ENCODE measurements at regions not wholly inside any gene's neighbourhood (a gene's known extent, or its start where the extent isn't known, plus 50 kb on each side); places are given as distances from the start of the nearest gene placed in this dataset.

GRCh38 chr18:34591920-34592444 is 118.1 kb upstream of the DTNA start:
- Histone ChIP-seq H2AK5ac (ENCODE audit: low read depth, low read length) (no peak overlapping the region), H2BK5ac (ENCODE audit: low read depth, low read length, poor library complexity, severe bottlenecking) (no peak overlapping the region), H3K4ac (ENCODE audit: low read depth, low read length) (no peak overlapping the region), H3K23ac (ENCODE audit: low read depth, low read length) (no peak overlapping the region), H3K18ac (ENCODE audit: low read depth, low read length) (no peak overlapping the region), H2BK15ac (ENCODE audit: low read depth, low read length) (no peak overlapping the region), H2AFZ (replicated peaks; ENCODE audit: low read length, poor library complexity) (no peak overlapping the region), H4K20me1 (ENCODE audit: insufficient read depth, low read length) (no peaks in the 10 kb centered on the region), H2BK20ac (ENCODE audit: low read depth, low read length) (no peak overlapping the region), H3K4me2 (ENCODE audit: low read depth, low read length) (no peak overlapping the region), H3K9me3 (ENCODE audit: control insufficient read depth, insufficient read depth, low read length) (no peaks in the 10 kb centered on the region), H4K8ac (ENCODE audit: low read depth in 2 of 2, low read length in 2 of 2) (no peak overlapping the region), H2BK120ac (ENCODE audit: low read depth, low read length) (no peak overlapping the region), H3K9me1 (ENCODE audit: insufficient read depth, low read length) (no peaks in the 10 kb centered on the region), H3K4me3 (ENCODE audit: insufficient read depth, low read depth, low read length) (no peak overlapping the region), H3K14ac (replicated peaks; ENCODE audit: low read depth, low read length) (no peak overlapping the region), H4K91ac (ENCODE audit: insufficient read depth, low read depth, low read length) (no peak overlapping the region), H3K4me1 (ENCODE audit: control insufficient read depth, insufficient read depth, low read length) (no peaks in the 10 kb centered on the region), H3K9ac (ENCODE audit: low read depth, low read length) (no peak overlapping the region), H2AK9ac (replicated peaks; ENCODE audit: low read depth, low read length, poor library complexity) (no peak overlapping the region), H4K5ac (ENCODE audit: low read depth, low read length) (no peak overlapping the region), H3K27me3 (ENCODE audit: control insufficient read depth, insufficient read depth, low read length) (peaks cover 3% of the 10 kb centered on the region), H3K79me1 (ENCODE audit: low read depth in 1 of 2, low read length in 2 of 2) (no peaks in the 10 kb centered on the region), H3K27ac (ENCODE audit: insufficient read depth, low read length) (no peak overlapping the region), H3K56ac (ENCODE audit: extremely low read depth, insufficient read depth, low read length) (no peak overlapping the region), H3K36me3 (ENCODE audit: control insufficient read depth, insufficient read depth, low read length) (no peaks in the 10 kb centered on the region)
- TF ChIP-seq NFE2L2 (IDR thresholded peaks at IDR 0.05; ENCODE audit: low read depth, low read length), result no peak
- no peak for TF ChIP-seq CTCF (conservative IDR thresholded peaks at IDR 0.05; ENCODE audit: low read depth, low read length)
- TF ChIP-seq RCOR1 (IDR thresholded peaks at IDR 0.05; ENCODE audit: insufficient replicate concordance, low read length), result no peak
- TF ChIP-seq CHD1 (IDR thresholded peaks at IDR 0.05; ENCODE audit: low read depth, low read length), result no peak
- TF ChIP-seq, protein P1, sequence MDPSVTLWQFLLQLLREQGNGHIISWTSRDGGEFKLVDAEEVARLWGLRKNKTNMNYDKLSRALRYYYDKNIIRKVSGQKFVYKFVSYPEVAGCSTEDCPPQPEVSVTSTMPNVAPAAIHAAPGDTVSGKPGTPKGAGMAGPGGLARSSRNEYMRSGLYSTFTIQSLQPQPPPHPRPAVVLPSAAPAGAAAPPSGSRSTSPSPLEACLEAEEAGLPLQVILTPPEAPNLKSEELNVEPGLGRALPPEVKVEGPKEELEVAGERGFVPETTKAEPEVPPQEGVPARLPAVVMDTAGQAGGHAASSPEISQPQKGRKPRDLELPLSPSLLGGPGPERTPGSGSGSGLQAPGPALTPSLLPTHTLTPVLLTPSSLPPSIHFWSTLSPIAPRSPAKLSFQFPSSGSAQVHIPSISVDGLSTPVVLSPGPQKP (IDR thresholded peaks at IDR 0.05; ENCODE audit: borderline replicate concordance, low read depth, low read length), result no peak
- no peak for TF ChIP-seq POLR2A (IDR thresholded peaks at IDR 0.05; ENCODE audit: low read depth, low read length)
- no peak for TF ChIP-seq RAD21 (IDR thresholded peaks at IDR 0.05; ENCODE audit: low read length)
- no peak for TF ChIP-seq USF2 (IDR thresholded peaks at IDR 0.05; ENCODE audit: low read depth, low read length)
- TF ChIP-seq BHLHE40 (IDR thresholded peaks at IDR 0.05; ENCODE audit: low read depth, low read length), result no peak
- no peak for TF ChIP-seq CEBPB (IDR thresholded peaks at IDR 0.05; ENCODE audit: low read depth, low read length)
- no peak for TF ChIP-seq SMC3 (IDR thresholded peaks at IDR 0.05; ENCODE audit: low read depth, low read length)
- no peak for TF ChIP-seq RFX5 (IDR thresholded peaks at IDR 0.05; ENCODE audit: low read depth, low read length)
- TF ChIP-seq MAZ (IDR thresholded peaks at IDR 0.05; ENCODE audit: borderline replicate concordance, low read depth, low read length), result no peak
- no peak for TF ChIP-seq MXI1 (IDR thresholded peaks at IDR 0.05; ENCODE audit: borderline replicate concordance, low read depth, low read length)
- TF ChIP-seq MAFK (IDR thresholded peaks at IDR 0.05; ENCODE audit: low read depth, low read length), result no peak
- in situ Hi-C loops (cut with MboI; ENCODE audit: low sequenced_read_pairs), result no loop called here
- dilution Hi-C loops (cut with HindIII; ENCODE audit: low sequenced_read_pairs, unreplicated experiment), result no loop called here
- no CpG with 5 or more reads among the region's 2 CpGs for WGBS, 2 experiments (ENCODE audit: extremely low coverage in 2 of 2, insufficient read length in 1 of 2)
- no peak for DNase-seq
- ChIA-PET POLR2A (ENCODE audit: unreplicated experiment) (no interaction called here), CTCF (no interaction called here)
- BruUV-seq (replicated peaks), result no TSS peak
- intact Hi-C loops (cut with micrococcal nuclease), result loop anchor here (10.0 kb wide), 1 partner anchor 383 kb away; no protein-coding TSS in a partner anchor
- no peak for ATAC-seq (ENCODE audit: low read depth)
